ENCODE measurements at regions not wholly inside any gene's neighbourhood (a gene's known extent, or its start where the extent isn't known, plus 50 kb on each side); places are given as distances from the start of the nearest gene placed in this dataset.
A peak's percentile ranks its signal among the peaks of the same experiment; 100 is the strongest.

DNA sequence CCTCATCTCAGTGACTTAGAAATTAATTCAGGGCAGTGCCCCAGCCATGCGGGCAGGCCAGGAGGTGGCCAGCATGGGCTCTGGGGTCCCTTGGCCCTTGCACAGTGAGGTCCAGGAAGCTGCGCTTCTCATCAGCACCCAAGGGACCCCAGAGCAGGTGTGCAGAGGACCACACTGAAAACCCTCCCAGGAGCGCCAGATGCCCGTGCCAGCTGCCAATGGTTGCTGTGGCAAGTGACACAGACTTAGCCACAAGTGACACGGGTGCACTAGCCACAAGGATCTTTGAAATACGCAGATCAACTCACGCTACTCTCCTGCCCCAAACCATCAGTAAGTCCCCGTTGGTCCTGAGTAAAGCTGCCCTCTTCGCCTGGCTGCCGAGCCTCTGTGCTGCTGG lies 88.1 kb downstream of the ERMARD start:
- Histone ChIP-seq H3K9me3 (no peaks in the 10 kb centered on the region), H3K36me3 (ENCODE audit: low read depth, missing control alignments) (no peaks in the 10 kb centered on the region), H3K4me3 (peak overlapping the region in 1 of 2 donors; percentile 17), H3K4me1 (no peaks in the 10 kb centered on the region), H3K27ac (no peak overlapping the region), H3K27me3 (no peaks in the 10 kb centered on the region)
- TF ChIP-seq, protein P1, sequence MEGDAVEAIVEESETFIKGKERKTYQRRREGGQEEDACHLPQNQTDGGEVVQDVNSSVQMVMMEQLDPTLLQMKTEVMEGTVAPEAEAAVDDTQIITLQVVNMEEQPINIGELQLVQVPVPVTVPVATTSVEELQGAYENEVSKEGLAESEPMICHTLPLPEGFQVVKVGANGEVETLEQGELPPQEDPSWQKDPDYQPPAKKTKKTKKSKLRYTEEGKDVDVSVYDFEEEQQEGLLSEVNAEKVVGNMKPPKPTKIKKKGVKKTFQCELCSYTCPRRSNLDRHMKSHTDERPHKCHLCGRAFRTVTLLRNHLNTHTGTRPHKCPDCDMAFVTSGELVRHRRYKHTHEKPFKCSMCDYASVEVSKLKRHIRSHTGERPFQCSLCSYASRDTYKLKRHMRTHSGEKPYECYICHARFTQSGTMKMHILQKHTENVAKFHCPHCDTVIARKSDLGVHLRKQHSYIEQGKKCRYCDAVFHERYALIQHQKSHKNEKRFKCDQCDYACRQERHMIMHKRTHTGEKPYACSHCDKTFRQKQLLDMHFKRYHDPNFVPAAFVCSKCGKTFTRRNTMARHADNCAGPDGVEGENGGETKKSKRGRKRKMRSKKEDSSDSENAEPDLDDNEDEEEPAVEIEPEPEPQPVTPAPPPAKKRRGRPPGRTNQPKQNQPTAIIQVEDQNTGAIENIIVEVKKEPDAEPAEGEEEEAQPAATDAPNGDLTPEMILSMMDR (IDR thresholded peaks at IDR 0.05): no peak
- no peak for TF ChIP-seq POLR2A (IDR thresholded peaks at IDR 0.05)
- 69 to 74% methylated on average over 10 of the region's 10 CpGs for WGBS, 2 donors
- intact Hi-C loops (cut with DNase I; ENCODE audit: low total_unique reads): loop anchor here (10.0 kb wide), 1 partner anchor 455 kb away; the partner anchor contains the start of gene DLL1
- no peak for DNase-seq

DNA sequence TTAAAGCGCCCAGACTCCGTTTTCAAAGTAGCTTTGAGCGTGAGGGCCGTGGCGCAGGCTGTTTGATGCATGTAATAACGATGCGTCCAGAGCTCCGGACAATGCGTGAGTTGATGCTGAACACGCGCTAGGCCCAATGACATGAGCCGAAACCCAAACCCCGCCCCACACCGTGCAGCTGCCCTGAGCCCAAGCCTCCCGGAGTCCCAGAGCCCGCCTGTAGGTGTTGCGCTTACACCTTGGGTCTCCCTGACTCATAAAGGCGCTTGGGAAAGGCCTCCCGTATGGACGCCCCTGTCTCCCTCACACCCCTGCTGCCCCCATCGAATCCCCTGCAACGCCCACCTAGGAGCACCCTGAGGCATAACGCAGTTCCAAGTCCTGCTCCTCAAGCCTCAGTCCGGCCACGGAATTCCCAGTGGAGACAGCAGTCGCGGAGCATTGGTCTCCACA lies 87.6 kb downstream of the ERMARD start:
- 72 to 84% methylated on average over 22 to 27 of the region's 27 CpGs for WGBS, 2 donors
- Histone ChIP-seq H3K27me3 (no peaks in the 10 kb centered on the region), H3K9me3 (no peaks in the 10 kb centered on the region), H3K4me1 (no peaks in the 10 kb centered on the region), H3K27ac (no peak overlapping the region), H3K36me3 (ENCODE audit: low read depth, missing control alignments) (no peaks in the 10 kb centered on the region), H3K4me3 (peak overlapping the region in 1 of 2 donors; percentile 17)
- intact Hi-C loops (cut with DNase I; ENCODE audit: low total_unique reads): loop anchor here (10.0 kb wide), 1 partner anchor 456 kb away; the partner anchor contains the start of gene DLL1
- TF ChIP-seq, protein P1 (IDR thresholded peaks at IDR 0.05): no peak
- no peak for TF ChIP-seq POLR2A (IDR thresholded peaks at IDR 0.05)
- DNase-seq: peak; percentile 14

DNA sequence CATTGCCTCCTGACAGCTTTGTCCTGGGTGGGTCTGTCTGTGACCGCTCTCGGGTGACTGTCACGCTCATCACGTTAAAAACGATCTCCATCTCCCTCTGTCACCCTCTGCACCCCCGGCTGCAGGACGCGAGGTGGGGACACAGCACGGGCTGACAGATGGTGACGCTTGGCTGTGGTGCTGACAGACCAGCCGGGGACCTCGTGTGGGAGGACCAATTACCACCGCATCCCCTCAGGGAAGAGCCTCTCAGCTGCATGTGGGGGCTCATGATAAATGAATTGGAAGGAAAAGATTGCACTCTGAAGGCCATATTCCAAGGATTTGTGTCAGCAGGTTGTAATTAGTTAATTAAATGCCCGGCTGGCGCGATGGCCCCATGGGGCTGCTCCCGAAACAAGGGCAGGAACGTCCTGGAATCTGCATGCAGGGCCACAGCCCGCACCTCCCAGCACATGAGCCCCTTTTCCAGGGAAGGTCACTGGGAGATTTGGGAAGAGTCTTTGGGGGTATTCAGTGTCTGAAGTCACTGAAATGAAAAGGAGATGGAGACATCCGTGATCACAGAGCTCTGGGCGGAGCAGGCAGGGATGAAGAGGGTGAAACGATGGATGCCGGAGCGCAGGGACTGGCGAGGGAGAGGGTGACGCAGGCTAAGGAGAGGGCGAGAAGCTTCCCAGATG lies 87.1 kb downstream of the ERMARD start:
- Histone ChIP-seq H3K36me3 (ENCODE audit: low read depth, missing control alignments) (no peaks in the 10 kb centered on the region), H3K4me1 (no peaks in the 10 kb centered on the region), H3K27ac (no peak overlapping the region), H3K9me3 (no peaks in the 10 kb centered on the region), H3K27me3 (no peaks in the 10 kb centered on the region), H3K4me3 (peak overlapping the region in 1 of 2 donors; percentile 17)
- WGBS, 2 donors: 45 to 61% methylated on average over 21 to 27 of the region's 27 CpGs
- no peak for TF ChIP-seq POLR2A (IDR thresholded peaks at IDR 0.05)
- TF ChIP-seq, protein P1 (IDR thresholded peaks at IDR 0.05): no peak
- DNase-seq: peak; percentile 2
- intact Hi-C loops (cut with DNase I; ENCODE audit: low total_unique reads): loop anchor here (10.0 kb wide), 1 partner anchor 456 kb away; the partner anchor contains the start of gene DLL1

DNA sequence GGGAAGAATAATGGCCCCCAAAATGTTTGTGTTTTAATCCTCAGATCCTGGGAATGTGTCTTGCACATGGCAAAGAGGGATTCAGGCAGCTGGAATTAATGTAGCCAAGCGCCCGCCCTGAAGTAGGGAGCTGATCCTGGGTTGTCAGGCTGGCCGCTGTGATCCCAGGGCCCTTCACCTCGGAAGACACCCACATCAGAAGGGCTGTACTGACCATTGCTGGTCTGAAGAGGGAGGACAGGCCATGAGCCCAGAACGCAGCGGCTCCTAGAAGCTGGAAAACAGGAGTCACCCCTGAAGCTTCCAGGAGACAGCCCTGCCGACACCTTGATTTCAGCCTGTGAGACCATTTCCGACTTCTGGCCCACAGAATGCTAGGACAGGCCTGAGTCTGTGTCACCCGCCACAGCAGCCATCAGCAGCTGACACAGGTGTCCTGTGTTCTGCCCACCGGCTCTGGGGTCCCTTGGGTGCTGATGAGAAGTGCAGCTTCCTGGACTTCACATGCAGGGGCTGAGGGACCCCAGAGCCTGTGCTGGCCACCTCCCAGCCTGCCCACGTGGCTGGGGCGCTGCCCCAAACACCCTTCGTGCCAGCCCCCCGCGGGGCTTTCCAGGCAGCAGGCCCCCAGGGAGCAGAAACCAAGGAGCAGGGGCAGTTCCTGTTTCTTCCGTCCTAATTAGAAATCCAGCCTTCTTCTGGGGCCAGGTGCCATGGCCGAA lies 86.3 kb downstream of the ERMARD start:
- H3K9me3 ChIP-seq: no peaks in the 10 kb centered on the region
- no peak overlapping the region for H3K4me3 ChIP-seq
- H3K27me3 ChIP-seq: no peaks in the 10 kb centered on the region
- no peaks in the 10 kb centered on the region for H3K36me3 ChIP-seq (ENCODE audit: low read depth, missing control alignments)
- DNase-seq: peak; percentile 10
- WGBS, 2 donors: 91 to 93% methylated on average over 6 to 17 of the region's 17 CpGs
- H3K27ac ChIP-seq: no peak overlapping the region
- intact Hi-C loops (cut with DNase I; ENCODE audit: low total_unique reads): loop anchor here (10.0 kb wide), 1 partner anchor 457 kb away; the partner anchor contains the start of gene DLL1
- TF ChIP-seq, protein P1 (IDR thresholded peaks at IDR 0.05): no peak
- TF ChIP-seq POLR2A (IDR thresholded peaks at IDR 0.05): no peak
- no peaks in the 10 kb centered on the region for H3K4me1 ChIP-seq

Data from testis (tissue), 2 donors.